Uterus (tissue), 2 donors: ENCODE measurements at regions not wholly inside any gene's neighbourhood (a gene's known extent, or its start where the extent isn't known, plus 50 kb on each side); places are given as distances from the start of the nearest gene placed in this dataset.

Source experiments
- CTCF ChIP-seq, 4 experiments: fragments of 200-600 bp in 2 of 4; fragments of 450-650 bp in 2 of 4; sonication (generic) in 2 of 4; IDR thresholded peaks; one replicate each; pipeline ENCODE4 v1.5.1; 2016 to 2019; ENCODE audit warnings: antibody characterized with exemption in 4 of 4, mild to moderate bottlenecking in 2 of 4, moderate library complexity in 1 of 4
- POLR2A ChIP-seq, 2 donors: fragments of 450-650 bp; IDR thresholded peaks; one replicate each; pipeline ENCODE4 v1.6.1; 2016; ENCODE audit warnings: antibody characterized with exemption in 2 of 2, mild to moderate bottlenecking in 1 of 2, moderate library complexity in 1 of 2

GRCh38 chr3:81255463-81255862 lies 506.0 kb downstream of the GBE1 start:
- TF ChIP-seq CTCF (IDR thresholded peaks at IDR 0.05) = no peak
- no peak for TF ChIP-seq POLR2A (IDR thresholded peaks at IDR 0.05)
